Gastrocnemius medialis (tissue), 4 donors: ENCODE measurements at regions not wholly inside any gene's neighbourhood (a gene's known extent, or its start where the extent isn't known, plus 50 kb on each side); places are given as distances from the start of the nearest gene placed in this dataset.

ENCODE experiments used
- ATAC-seq, 2 donors: fragments of 150-250 bp; one replicate each; pipeline ENCODE4 v1.9.1; 2016
- DNase-seq, 2 donors: peaks; one replicate each; pipeline ENCODE4 v3.0.0-alpha.2; 2019
- H3K27ac ChIP-seq, 4 donors: fragments of 200-600 bp; sonication (generic); 1 replicate in 1 of 4; 2 replicates in 3 of 4; pipeline ENCODE4 v1.5.1; 2016 to 2018; ENCODE audit warnings: mild to moderate bottlenecking in 2 of 4, moderate library complexity in 1 of 4
- H3K27me3 ChIP-seq, 3 donors: fragments of 200-600 bp; sonication (generic) in 2 of 3; 1 replicate in 1 of 3; 2 replicates in 2 of 3; pipeline versions ENCODE4 v1.5.1 to v1.6.0; 2016 to 2019; ENCODE audit warnings: mild to moderate bottlenecking in 1 of 3, moderate library complexity in 1 of 3
- H3K36me3 ChIP-seq, 2 donors: fragments of 200-600 bp; sonication (generic) in 1 of 2; one replicate each; pipeline ENCODE4 v1.5.1; 2017 to 2018
- H3K4me1 ChIP-seq, 2 donors: fragments of 200-600 bp; sonication (generic) in 1 of 2; one replicate each; pipeline ENCODE4 v1.5.1; 2016 to 2017; ENCODE audit warnings: mild to moderate bottlenecking in 2 of 2
- H3K4me3 ChIP-seq, 4 donors: fragments of 200-600 bp; sonication (generic) in 3 of 4; 1 replicate in 1 of 4; 2 replicates in 3 of 4; pipeline ENCODE4 v1.5.1; 2016 to 2019; ENCODE audit warnings: mild to moderate bottlenecking in 2 of 4
- H3K9me3 ChIP-seq, 3 donors: fragments of 200-600 bp; sonication (generic) in 2 of 3; 1 replicate in 1 of 3; 2 replicates in 2 of 3; pipeline ENCODE4 v1.5.1; 2016 to 2019
- POLR2A ChIP-seq, 2 donors: fragments of 450-650 bp; IDR thresholded peaks; one replicate each; pipeline ENCODE4 v1.6.1; 2017; ENCODE audit warnings: antibody characterized with exemption in 2 of 2, mild to moderate bottlenecking in 2 of 2, moderate library complexity in 2 of 2
- in situ Hi-C, 4 donors: fragments of 200-750 bp; cut with MboI; loops; one replicate each; pipeline versions ENCODE4 v1.15.0 to v1.8.0; 2017; ENCODE audit warnings: low sequenced_read_pairs in 4 of 4
- intact Hi-C: fragments of 100-400 bp; cut with DNase I; formaldehyde crosslinking; loops from one replicate; pipeline ENCODE4 v1.15.1; 2023; ENCODE audit warnings: low total_unique reads
- TF ChIP-seq, protein P1 (sequence below), 5 experiments: fragments of 450-650 bp in 3 of 5; fragments of 200-600 bp in 2 of 5; sonication (generic) in 2 of 5; IDR thresholded peaks in 4 of 5; conservative IDR thresholded peaks in 1 of 5; 1 replicate in 4 of 5; 2 replicates in 1 of 5; pipeline ENCODE4 v1.5.1; 2016 to 2019; ENCODE audit warnings: antibody characterized with exemption in 5 of 5, mild to moderate bottlenecking in 3 of 5, moderate library complexity in 3 of 5

- DNase-seq (no peak), ATAC-seq (no peak)
- in situ Hi-C loops (no loop called here), intact Hi-C loops (no loop called here)
- Histone ChIP-seq H3K4me1 (no peaks in the 10 kb centered on the region), H3K9me3 (no peaks in the 10 kb centered on the region), H3K27me3 (no peaks in the 10 kb centered on the region), H3K4me3 (no peak overlapping the region), H3K27ac (no peak overlapping the region), H3K36me3 (no peaks in the 10 kb centered on the region)
- TF ChIP-seq POLR2A (IDR thresholded peaks at IDR 0.05), result no peak
- TF ChIP-seq, protein P1, sequence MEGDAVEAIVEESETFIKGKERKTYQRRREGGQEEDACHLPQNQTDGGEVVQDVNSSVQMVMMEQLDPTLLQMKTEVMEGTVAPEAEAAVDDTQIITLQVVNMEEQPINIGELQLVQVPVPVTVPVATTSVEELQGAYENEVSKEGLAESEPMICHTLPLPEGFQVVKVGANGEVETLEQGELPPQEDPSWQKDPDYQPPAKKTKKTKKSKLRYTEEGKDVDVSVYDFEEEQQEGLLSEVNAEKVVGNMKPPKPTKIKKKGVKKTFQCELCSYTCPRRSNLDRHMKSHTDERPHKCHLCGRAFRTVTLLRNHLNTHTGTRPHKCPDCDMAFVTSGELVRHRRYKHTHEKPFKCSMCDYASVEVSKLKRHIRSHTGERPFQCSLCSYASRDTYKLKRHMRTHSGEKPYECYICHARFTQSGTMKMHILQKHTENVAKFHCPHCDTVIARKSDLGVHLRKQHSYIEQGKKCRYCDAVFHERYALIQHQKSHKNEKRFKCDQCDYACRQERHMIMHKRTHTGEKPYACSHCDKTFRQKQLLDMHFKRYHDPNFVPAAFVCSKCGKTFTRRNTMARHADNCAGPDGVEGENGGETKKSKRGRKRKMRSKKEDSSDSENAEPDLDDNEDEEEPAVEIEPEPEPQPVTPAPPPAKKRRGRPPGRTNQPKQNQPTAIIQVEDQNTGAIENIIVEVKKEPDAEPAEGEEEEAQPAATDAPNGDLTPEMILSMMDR (IDR thresholded peaks at IDR 0.05 in 4 of 5, conservative IDR thresholded peaks at IDR 0.05 in 1 of 5), result no peak
Observed at GRCh38 chr15:61481886-61482285, 252.8 kb upstream of the RORA start.

GRCh38 chr15:61480863-61481262, 251.8 kb upstream of the RORA start:
- ATAC-seq (no peak), DNase-seq (no peak)
- no peak overlapping the region for H3K27ac ChIP-seq
- H3K36me3 ChIP-seq, result no peaks in the 10 kb centered on the region
- TF ChIP-seq, protein P1 (IDR thresholded peaks at IDR 0.05 in 4 of 5, conservative IDR thresholded peaks at IDR 0.05 in 1 of 5), result no peak
- no peak for TF ChIP-seq POLR2A (IDR thresholded peaks at IDR 0.05)
- H3K9me3 ChIP-seq, result no peaks in the 10 kb centered on the region
- intact Hi-C loops, result no loop called here
- H3K4me3 ChIP-seq, result no peak overlapping the region
- in situ Hi-C loops, result no loop called here
- H3K27me3 ChIP-seq, result no peaks in the 10 kb centered on the region
- no peaks in the 10 kb centered on the region for H3K4me1 ChIP-seq

GRCh38 chr15:61480295-61480694, 251.2 kb upstream of the RORA start:
- DNase-seq (no peak), ATAC-seq (no peak)
- intact Hi-C loops, result no loop called here
- Histone ChIP-seq H3K4me3 (no peak overlapping the region), H3K36me3 (no peaks in the 10 kb centered on the region), H3K27ac (no peak overlapping the region), H3K4me1 (no peaks in the 10 kb centered on the region), H3K27me3 (no peaks in the 10 kb centered on the region), H3K9me3 (no peaks in the 10 kb centered on the region)
- in situ Hi-C loops, result no loop called here
- no peak for TF ChIP-seq POLR2A (IDR thresholded peaks at IDR 0.05)
- TF ChIP-seq, protein P1 (IDR thresholded peaks at IDR 0.05 in 4 of 5, conservative IDR thresholded peaks at IDR 0.05 in 1 of 5), result no peak

DNA sequence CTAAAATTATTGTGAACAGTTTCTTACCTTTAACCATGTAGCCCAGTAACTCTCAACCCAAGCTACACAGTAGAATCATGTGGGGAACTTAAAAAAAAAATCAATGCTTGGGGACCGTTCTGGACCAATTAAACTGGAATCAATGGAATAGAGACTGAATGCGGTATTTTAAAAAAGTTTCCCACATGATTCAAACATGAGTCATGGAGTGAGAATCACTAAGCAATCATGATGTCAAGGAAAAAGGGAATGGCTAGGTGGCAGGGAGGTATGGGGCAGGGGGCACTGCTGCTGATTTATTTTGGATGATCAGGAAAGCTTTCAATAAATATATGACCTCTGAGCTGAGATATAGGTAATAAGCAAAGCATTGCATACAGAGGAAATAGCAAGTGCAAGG, 250.5 kb upstream of the RORA start:
- no peak for ATAC-seq
- no peaks in the 10 kb centered on the region for H3K36me3 ChIP-seq
- H3K9me3 ChIP-seq, result no peaks in the 10 kb centered on the region
- DNase-seq, result no peak
- in situ Hi-C loops, result no loop called here
- H3K4me1 ChIP-seq, result no peaks in the 10 kb centered on the region
- TF ChIP-seq, protein P1 (IDR thresholded peaks at IDR 0.05 in 4 of 5, conservative IDR thresholded peaks at IDR 0.05 in 1 of 5), result no peak
- no peak for TF ChIP-seq POLR2A (IDR thresholded peaks at IDR 0.05)
- no peak overlapping the region for H3K27ac ChIP-seq
- H3K27me3 ChIP-seq, result no peaks in the 10 kb centered on the region
- no peak overlapping the region for H3K4me3 ChIP-seq
- intact Hi-C loops, result no loop called here

DNA sequence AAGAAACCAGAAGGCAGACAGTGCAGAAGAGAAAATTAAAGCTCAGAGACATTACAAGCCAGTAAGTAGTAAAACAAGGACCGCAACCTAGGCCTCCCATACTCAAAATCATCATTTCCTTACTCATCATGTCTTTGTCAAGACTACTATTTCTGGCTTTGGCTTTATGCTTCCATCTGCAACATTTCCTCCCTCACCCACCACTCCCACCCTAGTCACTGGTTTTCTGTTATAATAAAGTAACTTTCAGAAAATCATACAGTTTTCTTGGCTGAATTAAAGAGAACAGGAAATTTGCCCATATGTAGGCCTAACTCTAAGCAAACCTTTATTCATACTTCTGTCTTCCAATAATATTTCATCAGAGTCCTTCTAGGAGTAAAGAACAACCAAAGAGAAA, 247.6 kb upstream of the RORA start:
- H3K27me3 ChIP-seq, result no peaks in the 10 kb centered on the region
- no peaks in the 10 kb centered on the region for H3K4me1 ChIP-seq

More for the DNA sequence above, 247.6 kb upstream of the RORA start:
- intact Hi-C loops (no loop called here), in situ Hi-C loops (no loop called here)
- no peak for ATAC-seq
- H3K4me3 ChIP-seq, result no peak overlapping the region
- DNase-seq, result no peak
- TF ChIP-seq, protein P1 (IDR thresholded peaks at IDR 0.05 in 4 of 5, conservative IDR thresholded peaks at IDR 0.05 in 1 of 5), result no peak
- TF ChIP-seq POLR2A (IDR thresholded peaks at IDR 0.05), result no peak
- no peaks in the 10 kb centered on the region for H3K36me3 ChIP-seq
- no peaks in the 10 kb centered on the region for H3K9me3 ChIP-seq
- H3K27ac ChIP-seq, result no peak overlapping the region
